GM12873 (cell line): ENCODE measurements at regions not wholly inside any gene's neighbourhood (a gene's known extent, or its start where the extent isn't known, plus 50 kb on each side); places are given as distances from the start of the nearest gene placed in this dataset.

Experiments used
- CTCF ChIP-seq: IDR thresholded peaks from 2 replicates; pipeline ENCODE4 v1.5.1; 2012; ENCODE audit warnings: low read depth, mild to moderate bottlenecking, moderate library complexity, low read length, control low read depth; ENCODE audit not compliant: insufficient read depth; ENCODE audit errors: missing control alignments

DNA sequence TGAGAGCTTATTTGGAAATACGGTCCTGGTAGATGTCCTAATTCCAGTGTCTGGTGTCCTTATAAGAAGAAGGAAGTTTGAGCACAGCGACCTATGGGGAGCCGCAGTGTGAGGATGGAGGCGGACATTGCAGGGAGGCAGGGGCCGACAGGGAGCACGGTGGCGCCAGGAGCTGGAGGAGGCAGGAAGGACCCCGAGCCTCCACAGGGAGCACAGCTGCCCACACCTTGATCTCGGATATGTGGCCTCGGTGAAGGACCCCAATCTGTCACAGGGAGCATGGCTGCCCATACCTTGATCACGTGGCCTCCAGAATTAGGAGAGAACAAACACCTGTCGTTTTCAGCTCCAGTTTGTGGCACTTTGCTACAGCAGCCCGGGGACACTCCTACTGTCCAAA lies 461.6 kb upstream of the SALL3 start:
- TF ChIP-seq CTCF: no peak

DNA sequence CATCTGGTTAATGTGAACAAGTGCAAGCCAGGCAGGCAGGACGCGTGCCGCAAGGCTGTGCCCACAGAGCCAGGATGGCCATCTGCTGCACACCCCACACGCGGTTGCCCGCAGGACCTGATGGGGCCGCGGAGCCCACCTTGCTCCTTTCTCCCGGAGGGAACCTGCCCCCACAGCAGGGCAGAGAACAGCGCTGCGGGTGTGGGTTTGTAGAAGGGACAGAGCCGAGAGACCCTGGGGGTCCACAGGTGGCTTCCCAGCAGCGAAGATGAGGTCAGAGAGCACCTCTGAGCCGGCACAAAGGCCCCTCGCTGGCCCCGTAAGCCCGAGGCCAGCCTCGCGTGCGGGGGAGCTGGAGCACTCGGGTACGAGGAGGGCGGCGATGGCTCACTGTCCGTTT lies 460.8 kb upstream of the SALL3 start:
- TF ChIP-seq CTCF: no peak

DNA sequence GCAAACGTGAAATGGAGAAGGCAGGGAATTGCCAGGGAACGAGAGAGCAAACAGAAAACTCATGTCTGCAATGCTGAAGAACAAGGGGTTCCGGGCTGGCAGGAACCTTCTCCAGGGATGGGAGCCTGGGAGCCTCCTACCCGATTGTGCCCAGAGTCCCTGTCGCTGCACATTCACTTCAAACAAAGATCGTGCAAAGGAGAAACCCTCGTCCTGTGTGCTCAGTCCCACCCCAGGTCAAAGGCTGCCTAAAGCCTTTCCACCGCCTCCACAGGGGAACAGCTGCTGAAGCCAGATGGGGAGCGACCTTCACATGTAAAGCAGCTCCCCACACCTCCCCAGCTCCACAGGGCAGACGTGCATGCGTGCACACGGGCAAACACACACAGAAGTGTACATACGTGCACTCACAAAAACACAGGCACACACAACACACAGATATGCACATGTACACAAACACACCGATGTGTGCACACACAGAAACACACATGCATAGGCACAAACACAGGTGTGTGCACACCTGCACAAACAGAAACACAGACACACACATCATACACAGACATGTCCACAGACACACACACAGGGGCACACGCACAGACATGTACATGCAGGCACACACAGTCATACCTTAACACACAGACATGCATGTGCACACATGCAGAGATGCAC lies 460.1 kb upstream of the SALL3 start:
- TF ChIP-seq CTCF: no peak

- TF ChIP-seq CTCF: no peak
Observed at GRCh38 chr18:78521136-78521535, 458.5 kb upstream of the SALL3 start.

- TF ChIP-seq CTCF: no peak
Observed at GRCh38 chr18:78521744-78522143, 457.9 kb upstream of the SALL3 start.

GRCh38 chr18:78522507-78522906 lies 457.1 kb upstream of the SALL3 start:
- TF ChIP-seq CTCF: no peak

DNA sequence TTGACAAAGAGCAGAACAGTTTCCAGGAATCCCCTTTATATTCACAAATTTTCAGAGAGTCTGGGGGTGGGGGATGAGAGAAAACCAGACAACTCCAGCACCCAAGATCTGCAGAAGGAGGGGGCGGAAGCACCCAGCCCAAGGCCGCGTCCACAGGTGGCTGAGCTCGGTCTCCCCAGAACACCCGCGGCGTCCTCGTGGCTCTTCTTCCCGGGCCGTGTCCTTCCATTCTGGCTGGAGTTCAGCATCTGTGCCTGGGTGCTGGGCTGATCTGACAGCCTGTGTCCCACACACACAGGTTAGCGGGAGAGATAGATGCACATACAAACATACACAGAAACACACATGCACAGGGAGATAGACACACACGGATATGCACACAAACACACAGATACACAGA lies 455.8 kb upstream of the SALL3 start:
- no peak for TF ChIP-seq CTCF
